Tibial nerve (tissue), 4 donors: ENCODE measurements at regions not wholly inside any gene's neighbourhood (a gene's known extent, or its start where the extent isn't known, plus 50 kb on each side); places are given as distances from the start of the nearest gene placed in this dataset.
"Not testable (repeated sequence)": the region's sequence is repeated elsewhere in the genome, so short reads cannot be mapped to it uniquely, and the experiment has no call there.

Experiments used
- DNase-seq, 2 donors: peaks; one replicate each; pipeline ENCODE4 v3.0.0-alpha.2; 2019; ENCODE audit warnings: low spot score in 2 of 2
- H3K27ac ChIP-seq, 4 donors: fragments of 200-600 bp; sonication (generic) in 3 of 4; one replicate each; pipeline ENCODE4 v1.5.1; 2017 to 2019; ENCODE audit warnings: mild to moderate bottlenecking in 1 of 4
- H3K27me3 ChIP-seq, 2 donors: fragments of 200-600 bp; sonication (generic) in 1 of 2; one replicate each; pipeline versions ENCODE4 v1.5.1 to v1.6.0; 2017 to 2019
- H3K36me3 ChIP-seq, 3 donors: fragments of 200-600 bp; sonication (generic); one replicate each; pipeline ENCODE4 v1.5.1; 2018 to 2019
- H3K4me1 ChIP-seq, 4 donors: fragments of 200-600 bp; sonication (generic) in 3 of 4; one replicate each; pipeline ENCODE4 v1.5.1; 2017 to 2019
- H3K4me3 ChIP-seq, 4 donors: fragments of 200-600 bp; sonication (generic) in 3 of 4; one replicate each; pipeline ENCODE4 v1.5.1; 2017 to 2019; ENCODE audit warnings: mild to moderate bottlenecking in 1 of 4, moderate library complexity in 1 of 4
- H3K9me3 ChIP-seq, 4 donors: fragments of 200-600 bp; sonication (generic) in 3 of 4; one replicate each; pipeline ENCODE4 v1.5.1; 2017 to 2019
- CTCF ChIP-seq, 5 experiments: fragments of 200-600 bp in 3 of 5; fragments of 450-650 bp in 2 of 5; sonication (generic) in 3 of 5; IDR thresholded peaks; one replicate each; pipeline ENCODE4 v1.5.1; 2016 to 2019; ENCODE audit warnings: antibody characterized with exemption in 5 of 5, mild to moderate bottlenecking in 3 of 5, moderate library complexity in 2 of 5
- EP300 ChIP-seq, 2 donors: sonication (generic); formaldehyde crosslinking; IDR thresholded peaks; one replicate each; pipeline ENCODE4 v1.6.1; 2017; ENCODE audit warnings: antibody characterized with exemption in 2 of 2, mild to moderate bottlenecking in 1 of 2
- POLR2A ChIP-seq, 2 donors: fragments of 450-650 bp; IDR thresholded peaks; one replicate each; pipeline ENCODE4 v1.6.1; 2017; ENCODE audit warnings: antibody characterized with exemption in 2 of 2, mild to moderate bottlenecking in 2 of 2, moderate library complexity in 2 of 2
- WGBS, 2 donors: methylation state at CpG; one replicate each; pipeline ENCODE4 v1.1.5; 2018; 5-methylcytosine and 5-hydroxymethylcytosine counted together

- TF ChIP-seq POLR2A (IDR thresholded peaks at IDR 0.05), result no peak
- no peak for TF ChIP-seq EP300 (IDR thresholded peaks at IDR 0.05)
- TF ChIP-seq CTCF (IDR thresholded peaks at IDR 0.05), result no peak
- 34 to 50% methylated on average over 2 of the region's 2 CpGs for WGBS, 2 donors
- Histone ChIP-seq H3K4me3 (no peak overlapping the region), H3K4me1 (peaks cover 0 to 3% (median 0%) of the 10 kb centered on the region in 4 donors), H3K27me3 (no peaks in the 10 kb centered on the region), H3K36me3 (no peaks in the 10 kb centered on the region), H3K27ac (no peak overlapping the region), H3K9me3 (no peaks in the 10 kb centered on the region)
- DNase-seq, result no peak
Measured at GRCh38 chr11:38718049-38718448, 2120.0 kb upstream of the RAG2 start.

GRCh38 chr11:38711110-38711509 is 2113.1 kb upstream of the RAG2 start:
- no peak overlapping the region for H3K27ac ChIP-seq
- H3K36me3 ChIP-seq, result no peaks in the 10 kb centered on the region
- H3K27me3 ChIP-seq, result no peaks in the 10 kb centered on the region
- H3K4me3 ChIP-seq, result no peak overlapping the region
- DNase-seq, result no peak
- no peaks in the 10 kb centered on the region for H3K4me1 ChIP-seq
- no peaks in the 10 kb centered on the region for H3K9me3 ChIP-seq
- TF ChIP-seq EP300 (IDR thresholded peaks at IDR 0.05) (no peak), POLR2A (IDR thresholded peaks at IDR 0.05) (no peak), CTCF (IDR thresholded peaks at IDR 0.05) (no peak)

GRCh38 chr11:38710262-38710661 is 2112.2 kb upstream of the RAG2 start:
- no peak overlapping the region for H3K4me3 ChIP-seq
- H3K9me3 ChIP-seq, result no peaks in the 10 kb centered on the region
- no peak overlapping the region for H3K27ac ChIP-seq
- H3K27me3 ChIP-seq, result no peaks in the 10 kb centered on the region
- H3K4me1 ChIP-seq, result no peaks in the 10 kb centered on the region
- DNase-seq, result no peak
- 87% methylated on average over 5 of the region's 5 CpGs for WGBS, 2 donors
- H3K36me3 ChIP-seq, result no peaks in the 10 kb centered on the region
- TF ChIP-seq EP300 (IDR thresholded peaks at IDR 0.05), result no peak
- TF ChIP-seq POLR2A (IDR thresholded peaks at IDR 0.05), result no peak
- TF ChIP-seq CTCF (IDR thresholded peaks at IDR 0.05), result no peak

- Histone ChIP-seq H3K27ac (no peak overlapping the region), H3K27me3 (no peaks in the 10 kb centered on the region), H3K36me3 (no peaks in the 10 kb centered on the region), H3K4me1 (no peaks in the 10 kb centered on the region), H3K9me3 (peaks cover 0 to 7% (median 0%) of the 10 kb centered on the region in 4 donors), H3K4me3 (no peak overlapping the region)
- WGBS, 2 donors, result 68 to 72% methylated on average over 2 of the region's 2 CpGs
- no peak for TF ChIP-seq POLR2A (IDR thresholded peaks at IDR 0.05)
- no peak for TF ChIP-seq CTCF (IDR thresholded peaks at IDR 0.05)
- no peak for TF ChIP-seq EP300 (IDR thresholded peaks at IDR 0.05)
- DNase-seq, result no peak
Measured at GRCh38 chr11:38700111-38700510, 2102.1 kb upstream of the RAG2 start.

GRCh38 chr11:38693306-38693705 is 2095.3 kb upstream of the RAG2 start:
- WGBS, 2 donors, result 88 to 100% methylated on average over 1 of the region's 1 CpG

GRCh38 chr11:38690211-38690610 is 2092.2 kb upstream of the RAG2 start:
- H3K36me3 ChIP-seq, H3K4me3 ChIP-seq, H3K4me1 ChIP-seq, H3K27ac ChIP-seq, H3K9me3 ChIP-seq, H3K27me3 ChIP-seq, DNase-seq: not testable (repeated sequence)
- 75 to 89% methylated on average over 2 of the region's 2 CpGs for WGBS, 2 donors

More at GRCh38 chr11:38693306-38693705, 2095.3 kb upstream of the RAG2 start:
- no peaks in the 10 kb centered on the region for H3K4me1 ChIP-seq
- DNase-seq, result no peak
- H3K36me3 ChIP-seq, result no peaks in the 10 kb centered on the region
- H3K27me3 ChIP-seq, result no peaks in the 10 kb centered on the region
- TF ChIP-seq EP300 (IDR thresholded peaks at IDR 0.05), result no peak
- no peak for TF ChIP-seq CTCF (IDR thresholded peaks at IDR 0.05)
- no peak for TF ChIP-seq POLR2A (IDR thresholded peaks at IDR 0.05)
- H3K4me3 ChIP-seq, result no peak overlapping the region
- no peaks in the 10 kb centered on the region for H3K9me3 ChIP-seq
- H3K27ac ChIP-seq, result no peak overlapping the region
